HepG2 (cell line): ENCODE measurements at regions not wholly inside any gene's neighbourhood (a gene's known extent, or its start where the extent isn't known, plus 50 kb on each side); places are given as distances from the start of the nearest gene placed in this dataset.

ENCODE experiments used
- ATAC-seq: fragments of 200-7000 bp; cut with Tn5 transposase; 3 replicates; pipeline ENCODE4 v1.9.1; 2020; ENCODE audit warnings: mild to moderate bottlenecking, moderate library complexity
- BruUV-seq: library from RNA; stranded (reverse); fragments of 400-500 nt; replicated peaks from 2 replicates; lab custom pipeline; 2021; lab: Mats Ljungman, UMichigan
- CTCF ChIA-PET: fragments of 300-600 bp; formaldehyde crosslinking; extraction: SDS; loops from one replicate; lab custom pipeline; 2021; ENCODE audit warnings: low total read pairs, inconsistent platforms, low intra/inter-chr PET ratio; lab: Yijun Ruan, JAX
- POLR2A ChIA-PET: fragments of 350-600 bp; sonication (Branson Sonifier 250); formaldehyde crosslinking; loops from one replicate; lab custom pipeline; 2020; ENCODE audit warnings: antibody characterized with exemption, inconsistent platforms; lab: Yijun Ruan, JAX
- DNase-seq: peaks from one replicate; pipeline ENCODE4 v3.0.0-alpha.2; 2015; ENCODE audit warnings: low spot score
- FAIRE-seq: peaks from 3 replicates; lab custom pipeline; 2011; peaks lifted over from hg19 to GRCh38; lab: Jason Lieb, UNC
- H2AFZ ChIP-seq: one replicate; pipeline ENCODE4 v1.6.1; 2011; ENCODE audit warnings: low read length, inconsistent platforms
- H3K27ac ChIP-seq: fragments of 300-600 bp; 3 replicates; pipeline ENCODE4 v1.8.0; 2011; ENCODE audit warnings: mixed run types, mild to moderate bottlenecking, mixed read lengths, low read length, inconsistent platforms; ENCODE audit not compliant: insufficient read depth; ENCODE audit errors: extremely low read length
- H3K27me3 ChIP-seq, 2 experiments: fragments of 200-600 bp in 1 of 2; 2 replicates in 1 of 2; 3 replicates in 1 of 2; pipeline versions ENCODE4 v1.6.0 to v1.8.0; 2011; ENCODE audit warnings: low read length in 2 of 2, mild to moderate bottlenecking in 2 of 2, moderate library complexity in 2 of 2, inconsistent platforms in 1 of 2; ENCODE audit not compliant: insufficient read depth in 2 of 2, control insufficient read depth in 1 of 2
- H3K36me3 ChIP-seq, 2 experiments: fragments of 200-600 bp in 1 of 2; replicated peaks in 1 of 2; 2 replicates in 1 of 2; 3 replicates in 1 of 2; pipeline versions ENCODE4 v1.5.1 to v1.8.0; 2011; ENCODE audit warnings: low read length in 2 of 2, inconsistent platforms in 1 of 2; ENCODE audit not compliant: insufficient read depth in 2 of 2, control insufficient read depth in 1 of 2
- H3K4me1 ChIP-seq: 2 replicates; pipeline ENCODE4 v1.5.1; 2012; ENCODE audit warnings: low read length, inconsistent platforms; ENCODE audit not compliant: insufficient read depth
- H3K4me2 ChIP-seq: 2 replicates; pipeline ENCODE4 v1.6.0; 2011; ENCODE audit warnings: low read depth, low read length, inconsistent platforms
- H3K4me3 ChIP-seq, 3 experiments: fragments of 200-600 bp in 1 of 3; sonication (generic), shearing (Covaris generic) in 1 of 3; replicated peaks in 1 of 3; 2 replicates each; pipeline ENCODE4 v1.5.1; 2011 to 2016; ENCODE audit warnings: low read length in 3 of 3, inconsistent platforms in 2 of 3, low read depth in 2 of 3, mild to moderate bottlenecking in 2 of 3, control low read depth in 1 of 3, mixed read lengths in 1 of 3; ENCODE audit not compliant: insufficient read depth in 1 of 3
- H3K79me2 ChIP-seq: one replicate; pipeline ENCODE4 v1.6.1; 2011; ENCODE audit warnings: low read length, inconsistent platforms; ENCODE audit not compliant: insufficient read depth
- H3K9ac ChIP-seq: 2 replicates; pipeline ENCODE4 v1.6.0; 2011; ENCODE audit warnings: mild to moderate bottlenecking, low read depth, low read length, inconsistent platforms; ENCODE audit not compliant: insufficient read depth
- H3K9me3 ChIP-seq: 2 replicates; pipeline ENCODE4 v1.5.1; 2012; ENCODE audit warnings: mild to moderate bottlenecking, low read length
- H4K20me1 ChIP-seq: 2 replicates; pipeline ENCODE4 v1.6.0; 2011; ENCODE audit warnings: inconsistent platforms, mild to moderate bottlenecking, low read length, moderate library complexity; ENCODE audit not compliant: insufficient read depth
- CAMTA2 ChIP-seq: sonication (generic); formaldehyde crosslinking; IDR thresholded peaks from 2 replicates; pipeline ENCODE4 v1.4.0; 2020; ENCODE audit warnings: mild to moderate bottlenecking, missing genetic modification reagents, borderline replicate concordance
- FOXA1 ChIP-seq, 2 experiments: fragments of 450-650 bp in 1 of 2; sonication (generic) in 1 of 2; formaldehyde crosslinking in 1 of 2; IDR thresholded peaks; 2 replicates each; pipeline versions ENCODE4 v1.4.0 to v1.6.1; 2016 to 2020; ENCODE audit warnings: missing genetic modification reagents in 1 of 2
- IKZF4 ChIP-seq: sonication (generic); formaldehyde crosslinking; IDR thresholded peaks from 2 replicates; pipeline ENCODE4 v1.5.1; 2020; ENCODE audit warnings: borderline replicate concordance, mild to moderate bottlenecking, low read depth, missing genetic modification reagents; ENCODE audit errors: not compliant biosample characterization
- KLF9 ChIP-seq: IDR thresholded peaks from 2 replicates; pipeline ENCODE4 v1.6.1; 2016; ENCODE audit warnings: low read depth
- NR2C2 ChIP-seq: sonication (generic); formaldehyde crosslinking; IDR thresholded peaks from 2 replicates; pipeline ENCODE4 v1.4.0; 2020; ENCODE audit warnings: missing genetic modification reagents, mild to moderate bottlenecking, moderate library complexity, borderline replicate concordance
- RXRA ChIP-seq: sonication (generic); formaldehyde crosslinking; IDR thresholded peaks from 2 replicates; pipeline ENCODE4 v1.5.1; 2020; ENCODE audit warnings: missing genetic modification reagents
- SMAD3 ChIP-seq: sonication (generic); formaldehyde crosslinking; IDR thresholded peaks from 2 replicates; pipeline ENCODE4 v1.4.0; 2020; ENCODE audit warnings: missing genetic modification reagents
- SRSF4 ChIP-seq: fragments of 200-400 bp; formaldehyde crosslinking; IDR thresholded peaks from one replicate; pipeline ENCODE4 v1.6.1; 2018; ENCODE audit warnings: mild to moderate bottlenecking, low read depth, low read length, moderate library complexity; ENCODE audit not compliant: poor library complexity, severe bottlenecking
- TSC22D2 ChIP-seq: sonication (generic); formaldehyde crosslinking; IDR thresholded peaks from 2 replicates; pipeline ENCODE4 v1.5.1; 2020; ENCODE audit warnings: missing genetic modification reagents, mild to moderate bottlenecking, borderline replicate concordance
- ZNF230 ChIP-seq: sonication (generic); formaldehyde crosslinking; IDR thresholded peaks from 2 replicates; pipeline ENCODE4 v1.4.0; 2020; ENCODE audit warnings: mild to moderate bottlenecking, missing genetic modification reagents
- ZNF382 ChIP-seq: sonication (generic); formaldehyde crosslinking; IDR thresholded peaks from 2 replicates; pipeline ENCODE4 v1.5.0; 2020; ENCODE audit warnings: missing genetic modification reagents, mild to moderate bottlenecking, borderline replicate concordance
- ZNF550 ChIP-seq: sonication (generic); formaldehyde crosslinking; IDR thresholded peaks from 2 replicates; pipeline ENCODE4 v1.4.0; 2020; ENCODE audit warnings: mild to moderate bottlenecking, missing genetic modification reagents, borderline replicate concordance
- ZNF607 ChIP-seq: sonication (generic); formaldehyde crosslinking; IDR thresholded peaks from 2 replicates; pipeline ENCODE4 v1.5.1; 2020; ENCODE audit warnings: missing genetic modification reagents, mild to moderate bottlenecking, borderline replicate concordance
- WGBS: methylation state at CpG from one replicate; pipeline ENCODE4 v1.1.6; 2017; ENCODE audit warnings: low lambda C conversion rate; 5-methylcytosine and 5-hydroxymethylcytosine counted together
- in situ Hi-C: cut with HindIII; loops from 2 replicates; pipeline ENCODE4 v1.10.0; 2017; ENCODE audit warnings: low pct_unique_long_range_greater_than_20kb; ENCODE audit not compliant: extremely low pct_ligation_motif_present
- intact Hi-C: fragments of 100-400 bp; cut with micrococcal nuclease; formaldehyde crosslinking; loops from one replicate; pipeline ENCODE4 v1.10.0; 2022; ENCODE audit not compliant: unreplicated experiment
- TF ChIP-seq, protein P1 (sequence below): sonication (generic); formaldehyde crosslinking; IDR thresholded peaks from 2 replicates; pipeline ENCODE4 v1.5.0; 2020; ENCODE audit warnings: missing genetic modification reagents, mild to moderate bottlenecking, borderline replicate concordance
- TF ChIP-seq, protein P2 (sequence below): sonication (generic); formaldehyde crosslinking; IDR thresholded peaks from 2 replicates; pipeline ENCODE4 v1.4.0; 2020; ENCODE audit warnings: missing genetic modification reagents, borderline replicate concordance
- TF ChIP-seq, protein P3 (sequence below): sonication (generic); formaldehyde crosslinking; conservative IDR thresholded peaks from 2 replicates; pipeline ENCODE4 v1.4.0; 2020; ENCODE audit warnings: missing genetic modification reagents

DNA sequence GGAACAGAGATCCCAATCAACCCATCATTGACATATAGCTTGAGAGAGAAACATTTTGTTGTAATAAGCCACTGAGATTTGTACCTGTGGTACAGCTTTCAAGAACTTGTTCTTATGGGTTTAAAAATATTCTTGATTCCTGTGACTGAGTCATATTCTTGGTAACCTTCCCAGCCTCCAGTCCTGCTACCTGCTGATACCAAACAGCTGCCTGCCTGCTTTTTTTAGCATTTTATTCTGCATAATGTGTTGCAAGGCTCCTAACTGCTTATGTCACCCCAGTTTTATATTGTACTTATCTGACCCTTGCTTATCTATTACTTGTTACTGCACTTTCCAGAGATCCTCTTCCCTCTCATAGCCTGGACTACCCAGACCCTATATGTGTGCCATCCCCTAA, 349.3 kb upstream of the SOX2 start:
- CTCF ChIA-PET = no interaction called here
- no peak overlapping the region for H3K4me3 ChIP-seq
- H3K36me3 ChIP-seq = no peaks in the 10 kb centered on the region
- ATAC-seq (no peak), DNase-seq (no peak), FAIRE-seq (no peak)
- POLR2A ChIA-PET = no interaction called here
- H3K9ac ChIP-seq = no peak overlapping the region
- in situ Hi-C loops = no loop called here
- H3K79me2 ChIP-seq = no peaks in the 10 kb centered on the region
- BruUV-seq = no TSS peak
- no peaks in the 10 kb centered on the region for H3K9me3 ChIP-seq
- H4K20me1 ChIP-seq = no peaks in the 10 kb centered on the region
- no peaks in the 10 kb centered on the region for H3K27me3 ChIP-seq
- H3K27ac ChIP-seq = no peak overlapping the region
- TF ChIP-seq FOXA1 (IDR thresholded peaks at IDR 0.05) = no peak
- no peak for TF ChIP-seq FOXA1 (CRISPR knock-in tag; IDR thresholded peaks at IDR 0.05)
- TF ChIP-seq TSC22D2 = no peak
- TF ChIP-seq, protein P1, sequence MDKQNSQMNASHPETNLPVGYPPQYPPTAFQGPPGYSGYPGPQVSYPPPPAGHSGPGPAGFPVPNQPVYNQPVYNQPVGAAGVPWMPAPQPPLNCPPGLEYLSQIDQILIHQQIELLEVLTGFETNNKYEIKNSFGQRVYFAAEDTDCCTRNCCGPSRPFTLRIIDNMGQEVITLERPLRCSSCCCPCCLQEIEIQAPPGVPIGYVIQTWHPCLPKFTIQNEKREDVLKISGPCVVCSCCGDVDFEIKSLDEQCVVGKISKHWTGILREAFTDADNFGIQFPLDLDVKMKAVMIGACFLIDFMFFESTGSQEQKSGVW (CRISPR knock-in tag) = no peak
- TF ChIP-seq ZNF230 (CRISPR knock-in tag) = no peak
- no peak for TF ChIP-seq SMAD3 (CRISPR knock-in tag)
- TF ChIP-seq IKZF4 (CRISPR knock-in tag) = no peak
- TF ChIP-seq ZNF382 (CRISPR knock-in tag) = no peak
- TF ChIP-seq RXRA = no peak
- no peak overlapping the region for H2AFZ ChIP-seq
- intact Hi-C loops = no loop called here
- no peaks in the 10 kb centered on the region for H3K4me1 ChIP-seq
- H3K4me2 ChIP-seq = no peak overlapping the region

DNA sequence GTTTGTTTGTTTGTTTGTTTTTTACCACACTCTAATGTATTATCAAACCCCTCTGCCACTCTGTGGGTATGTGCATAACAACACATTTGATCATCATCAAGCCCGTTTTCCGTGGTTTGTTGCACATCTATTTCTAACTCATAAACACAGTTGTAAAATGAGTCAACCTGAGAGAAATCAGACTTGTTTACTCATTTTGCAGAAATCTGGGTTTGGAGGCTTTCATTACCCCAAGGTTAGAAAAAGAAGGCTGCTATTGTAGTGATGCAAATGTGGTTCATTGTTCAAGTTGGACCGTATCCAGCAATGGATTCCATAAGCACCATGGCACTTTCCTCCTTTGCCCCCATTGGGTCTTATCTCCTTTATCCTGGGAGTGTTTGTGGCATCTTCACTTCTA, 353.2 kb upstream of the SOX2 start:
- Histone ChIP-seq H3K4me2 (no peak overlapping the region), H3K9me3 (no peaks in the 10 kb centered on the region), H4K20me1 (no peaks in the 10 kb centered on the region), H3K4me1 (no peaks in the 10 kb centered on the region), H2AFZ (no peak overlapping the region), H3K27ac (no peak overlapping the region), H3K9ac (no peak overlapping the region), H3K27me3 (no peaks in the 10 kb centered on the region), H3K79me2 (no peaks in the 10 kb centered on the region), H3K36me3 (no peaks in the 10 kb centered on the region), H3K4me3 (no peak overlapping the region)
- POLR2A ChIA-PET = no interaction called here
- FAIRE-seq = no peak
- no TSS peak for BruUV-seq
- no peak for ATAC-seq
- CTCF ChIA-PET = no interaction called here
- intact Hi-C loops (no loop called here), in situ Hi-C loops (no loop called here)
- 16% methylated on average over 3 of the region's 3 CpGs for WGBS
- no peak for DNase-seq
- no peak for TF ChIP-seq ZNF607 (CRISPR knock-in tag)
- TF ChIP-seq ZNF550 (CRISPR knock-in tag) = no peak
- TF ChIP-seq, protein P2, sequence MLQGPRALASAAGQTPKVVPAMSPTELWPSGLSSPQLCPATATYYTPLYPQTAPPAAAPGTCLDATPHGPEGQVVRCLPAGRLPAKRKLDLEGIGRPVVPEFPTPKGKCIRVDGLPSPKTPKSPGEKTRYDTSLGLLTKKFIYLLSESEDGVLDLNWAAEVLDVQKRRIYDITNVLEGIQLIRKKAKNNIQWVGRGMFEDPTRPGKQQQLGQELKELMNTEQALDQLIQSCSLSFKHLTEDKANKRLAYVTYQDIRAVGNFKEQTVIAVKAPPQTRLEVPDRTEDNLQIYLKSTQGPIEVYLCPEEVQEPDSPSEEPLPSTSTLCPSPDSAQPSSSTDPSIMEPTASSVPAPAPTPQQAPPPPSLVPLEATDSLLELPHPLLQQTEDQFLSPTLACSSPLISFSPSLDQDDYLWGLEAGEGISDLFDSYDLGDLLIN (CRISPR knock-in tag) = no peak
- TF ChIP-seq, protein P3, sequence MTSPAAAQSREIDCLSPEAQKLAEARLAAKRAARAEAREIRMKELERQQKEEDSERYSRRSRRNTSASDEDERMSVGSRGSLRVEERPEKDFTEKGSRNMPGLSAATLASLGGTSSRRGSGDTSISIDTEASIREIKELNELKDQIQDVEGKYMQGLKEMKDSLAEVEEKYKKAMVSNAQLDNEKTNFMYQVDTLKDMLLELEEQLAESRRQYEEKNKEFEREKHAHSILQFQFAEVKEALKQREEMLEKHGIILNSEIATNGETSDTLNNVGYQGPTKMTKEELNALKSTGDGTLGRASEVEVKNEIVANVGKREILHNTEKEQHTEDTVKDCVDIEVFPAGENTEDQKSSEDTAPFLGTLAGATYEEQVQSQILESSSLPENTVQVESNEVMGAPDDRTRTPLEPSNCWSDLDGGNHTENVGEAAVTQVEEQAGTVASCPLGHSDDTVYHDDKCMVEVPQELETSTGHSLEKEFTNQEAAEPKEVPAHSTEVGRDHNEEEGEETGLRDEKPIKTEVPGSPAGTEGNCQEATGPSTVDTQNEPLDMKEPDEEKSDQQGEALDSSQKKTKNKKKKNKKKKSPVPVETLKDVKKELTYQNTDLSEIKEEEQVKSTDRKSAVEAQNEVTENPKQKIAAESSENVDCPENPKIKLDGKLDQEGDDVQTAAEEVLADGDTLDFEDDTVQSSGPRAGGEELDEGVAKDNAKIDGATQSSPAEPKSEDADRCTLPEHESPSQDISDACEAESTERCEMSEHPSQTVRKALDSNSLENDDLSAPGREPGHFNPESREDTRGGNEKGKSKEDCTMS (CRISPR knock-in tag) = no peak
- TF ChIP-seq KLF9 = no peak
- no peak for TF ChIP-seq NR2C2
- no peak for TF ChIP-seq SRSF4
- no peak for TF ChIP-seq CAMTA2 (CRISPR knock-in tag)
